Stimulated activated CD4-positive, alpha-beta T cell treated with anti-CD3 and anti-CD28 coated beads, Interleukin-1b, Interleukin-23, amount 100 ng/mL, for 48 hours (primary cell): ENCODE measurements at regions not wholly inside any gene's neighbourhood (a gene's known extent, or its start where the extent isn't known, plus 50 kb on each side); places are given as distances from the start of the nearest gene placed in this dataset.

Experiments
- DNase-seq: peaks from one replicate; pipeline ENCODE4 v3.0.0-alpha.2; 2020

DNA sequence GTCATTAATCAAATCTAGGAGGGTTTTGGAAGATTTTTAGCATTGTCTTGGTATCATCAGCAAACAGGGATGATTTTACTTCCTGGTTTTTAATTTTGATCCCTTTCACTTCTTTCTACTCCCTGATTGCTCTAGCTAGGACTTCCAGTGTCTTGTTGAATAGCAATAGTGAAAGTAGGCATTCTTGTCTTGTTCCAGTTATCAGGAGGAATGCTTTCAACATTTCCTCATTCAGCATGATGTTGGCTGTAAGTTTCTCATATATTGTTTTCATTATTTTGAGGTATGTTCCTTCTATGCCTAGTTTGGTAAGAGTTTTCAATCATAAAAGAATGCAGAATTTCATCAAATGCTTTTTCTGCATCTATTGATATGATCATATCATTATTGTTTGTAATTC, 244.2 kb upstream of the CLEC14A start:
- no peak for DNase-seq

GRCh38 chr14:38496092-38496491, 240.2 kb upstream of the CLEC14A start:
- DNase-seq = no peak

DNA sequence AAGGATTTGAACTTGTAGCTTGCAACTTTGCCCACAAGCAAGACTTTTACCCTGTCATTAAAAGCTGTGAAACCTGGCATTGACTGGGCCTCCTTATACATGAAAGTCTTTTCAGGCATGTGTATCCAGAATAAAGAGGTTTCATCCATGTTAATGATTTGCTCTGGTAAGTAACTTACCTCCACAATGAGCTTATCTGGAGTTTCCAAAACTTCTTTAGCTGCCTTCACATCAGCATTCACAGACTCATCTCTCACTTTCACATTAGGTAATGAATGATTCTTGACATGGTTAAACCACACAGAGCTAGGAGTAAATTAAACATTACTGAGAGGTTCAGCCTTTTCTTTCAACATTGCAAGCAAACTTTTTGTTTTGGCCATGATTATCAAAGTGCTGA, 234.4 kb upstream of the CLEC14A start:
- no peak for DNase-seq

GRCh38 chr14:38485026-38485425, 229.1 kb upstream of the CLEC14A start:
- DNase-seq = no peak

- DNase-seq = no peak
Measured at GRCh38 chr14:38481952-38482678, 226.2 kb upstream of the CLEC14A start.

DNA sequence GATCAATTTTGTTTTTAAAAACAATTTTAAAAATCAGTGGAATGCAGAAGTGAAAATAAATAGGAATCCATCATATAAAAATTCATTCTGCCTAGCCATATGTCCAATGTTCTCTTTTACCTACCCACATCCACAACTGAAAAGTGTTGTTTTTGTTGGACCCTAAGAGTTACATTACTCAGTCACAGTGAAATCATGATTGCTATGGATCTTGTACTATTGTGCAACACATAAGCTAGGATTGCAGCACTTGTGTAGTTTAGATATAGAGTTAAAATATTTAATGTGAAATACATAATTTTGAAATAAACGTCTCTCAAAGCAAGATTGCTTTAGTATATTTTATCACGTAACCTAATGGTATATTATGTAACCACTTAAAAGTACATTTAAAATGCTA, 213.3 kb upstream of the CLEC14A start:
- DNase-seq = no peak

- DNase-seq = no peak
Measured at GRCh38 chr14:38442208-38442607, 186.3 kb upstream of the CLEC14A start.

GRCh38 chr14:38432186-38432585, 176.3 kb upstream of the CLEC14A start:
- no peak for DNase-seq

- no peak for DNase-seq
Measured at GRCh38 chr14:38431156-38431555, 175.3 kb upstream of the CLEC14A start.

DNA sequence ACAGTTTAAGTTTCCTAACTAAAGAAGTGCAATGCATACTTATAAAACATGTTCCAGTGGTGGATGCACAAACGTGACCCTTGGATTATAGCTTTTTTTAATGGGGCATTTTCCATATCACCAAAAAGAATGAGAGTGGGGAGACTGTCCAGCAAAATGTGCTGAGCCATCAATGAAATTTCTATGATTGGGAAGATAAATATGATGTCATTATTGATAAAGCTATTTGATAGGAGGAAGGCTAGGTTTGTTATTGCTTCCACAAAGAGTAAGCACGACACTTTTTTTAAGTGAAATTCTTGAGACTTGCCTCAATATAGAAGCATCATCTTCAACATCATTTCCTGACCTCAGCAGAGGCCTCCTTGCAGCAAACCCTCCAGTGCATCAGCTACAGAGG, 174.6 kb upstream of the CLEC14A start:
- DNase-seq = no peak

GRCh38 chr14:38425324-38425976, 169.6 kb upstream of the CLEC14A start:
- DNase-seq = no peak

DNA sequence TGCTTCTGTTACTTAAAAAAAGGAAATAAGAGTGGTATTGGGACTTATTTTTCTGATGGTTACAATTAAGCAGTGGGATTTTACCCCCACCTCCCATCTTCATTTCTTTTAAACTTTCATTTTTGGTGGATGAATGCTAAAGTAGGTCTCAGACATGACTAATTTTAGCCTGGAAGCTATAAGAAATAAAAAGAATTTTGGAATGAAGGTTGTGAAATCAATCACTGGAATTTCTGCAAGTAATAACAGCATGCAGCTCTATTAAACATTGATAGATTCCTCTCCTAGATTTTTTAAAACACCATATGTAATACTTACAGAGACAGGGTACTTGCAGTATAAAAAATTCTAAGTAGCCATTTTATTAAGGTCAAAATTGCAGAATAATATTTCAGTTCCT, 164.2 kb upstream of the CLEC14A start:
- DNase-seq = no peak

GRCh38 chr14:38419579-38419978, 163.7 kb upstream of the CLEC14A start:
- DNase-seq = no peak

- no peak for DNase-seq
Measured at GRCh38 chr14:38412654-38413053, 156.8 kb upstream of the CLEC14A start.

DNA sequence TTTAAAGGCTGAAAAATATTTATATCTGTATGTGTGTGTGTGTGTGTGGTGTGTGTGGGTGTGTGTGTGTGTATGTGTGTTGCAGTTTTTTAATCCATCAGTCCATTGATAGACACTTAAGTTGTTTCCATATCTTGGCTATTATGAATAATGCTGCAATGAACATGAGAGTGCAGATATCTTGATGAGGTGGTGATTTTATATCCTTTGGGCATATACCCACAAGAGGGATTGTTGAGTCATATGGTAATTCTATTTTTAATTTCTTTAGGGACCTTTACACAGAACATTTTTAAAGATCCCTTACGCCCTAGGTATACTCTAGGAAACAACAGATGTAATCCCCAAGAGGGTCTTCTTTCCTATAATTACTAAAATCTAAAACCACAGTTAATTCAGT, 154.5 kb upstream of the CLEC14A start:
- no peak for DNase-seq

DNA sequence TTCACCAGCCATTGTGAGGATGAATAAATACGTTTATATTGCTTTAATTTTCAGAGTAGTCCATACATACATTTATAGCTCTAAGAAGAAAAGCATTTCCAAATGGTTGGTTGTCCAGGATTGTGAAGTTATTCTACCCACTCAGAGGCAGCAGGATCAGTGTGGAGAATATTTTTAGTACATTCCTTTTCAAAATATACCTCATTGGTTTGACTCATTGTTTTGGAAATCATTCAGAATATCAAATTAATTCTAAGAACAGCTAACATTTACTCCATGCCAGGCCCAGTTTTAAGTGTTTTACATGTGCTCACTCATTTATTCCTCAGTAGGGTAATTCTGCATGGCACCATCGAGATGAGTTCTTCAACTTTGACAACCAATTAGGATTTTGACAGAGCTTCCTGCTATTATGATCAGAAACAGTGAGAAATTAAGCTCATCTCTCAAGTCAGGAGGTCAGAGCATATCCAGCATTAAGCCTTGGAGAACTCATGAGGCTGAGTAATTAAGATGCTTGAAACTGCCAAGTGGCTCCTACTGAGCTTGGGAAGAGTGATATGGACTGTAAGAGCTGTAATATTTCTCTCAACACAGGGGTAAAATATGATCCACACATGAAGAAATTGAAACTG, 153.3 kb upstream of the CLEC14A start:
- DNase-seq = no peak

GRCh38 chr14:38405851-38406635, 150.2 kb upstream of the CLEC14A start:
- no peak for DNase-seq

- DNase-seq = no peak
Measured at GRCh38 chr14:38404616-38405015, 148.7 kb upstream of the CLEC14A start.

GRCh38 chr14:38404100-38404541, 148.2 kb upstream of the CLEC14A start:
- DNase-seq = no peak

DNA sequence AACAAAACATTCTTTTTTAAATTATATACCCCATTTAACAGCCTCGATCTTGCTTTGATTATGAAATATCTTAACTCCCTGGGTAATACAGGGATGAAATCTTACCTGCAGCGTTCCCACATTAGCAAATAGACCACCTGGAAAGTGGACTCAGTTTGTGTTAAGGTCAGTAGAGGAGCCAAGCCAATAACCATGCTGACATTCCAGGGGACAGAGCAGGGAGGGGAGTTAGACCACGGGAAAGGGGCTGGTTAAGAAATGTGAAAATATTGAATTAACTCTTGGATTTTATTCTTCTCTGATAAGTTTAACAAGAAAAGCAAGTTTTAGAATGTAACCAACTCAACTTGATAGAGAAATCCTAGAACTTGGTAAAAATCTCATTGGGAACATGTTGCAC, 144.9 kb upstream of the CLEC14A start:
- DNase-seq = no peak

DNA sequence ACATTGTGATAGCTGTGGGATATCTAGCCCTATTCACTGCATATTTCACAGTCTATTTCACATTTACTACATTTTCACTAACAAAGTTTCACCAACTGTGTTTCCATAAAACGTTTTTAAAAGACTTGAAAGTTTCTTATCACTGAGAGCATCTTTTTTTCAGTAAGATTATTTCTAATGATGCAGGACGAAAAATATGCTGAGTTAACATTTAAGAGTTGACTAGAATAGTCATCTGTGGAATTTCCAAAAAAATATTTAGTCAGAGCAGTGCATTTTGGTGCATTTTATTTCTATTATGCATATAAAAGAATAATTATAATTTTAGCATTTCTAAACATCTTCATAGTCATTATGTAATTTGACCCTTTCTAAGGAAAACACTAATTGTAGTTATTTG, 143.8 kb upstream of the CLEC14A start:
- no peak for DNase-seq

GRCh38 chr14:38394767-38395166, 138.9 kb upstream of the CLEC14A start:
- DNase-seq = no peak

- no peak for DNase-seq
Measured at GRCh38 chr14:38394064-38394463, 138.2 kb upstream of the CLEC14A start.

DNA sequence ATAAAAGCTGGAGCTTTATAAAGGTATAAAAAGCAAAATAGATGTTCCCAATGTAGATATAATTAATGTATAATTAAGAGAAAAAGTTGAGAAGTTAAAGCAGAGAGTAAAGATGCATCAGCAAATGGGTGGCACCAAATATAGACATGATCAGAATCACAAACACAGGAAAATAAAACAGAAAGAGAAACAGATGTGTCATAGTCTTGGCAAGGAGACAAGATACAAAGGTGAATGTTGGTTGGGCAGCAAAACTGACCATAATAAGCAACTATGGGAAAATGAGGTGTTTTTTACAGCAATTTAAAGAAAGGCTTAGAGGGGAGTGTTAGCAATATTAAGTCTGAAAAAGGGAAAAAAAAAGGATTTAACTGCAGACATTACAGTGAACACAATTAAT, 135.4 kb upstream of the CLEC14A start:
- no peak for DNase-seq
